ENCODE measurements at regions not wholly inside any gene's neighbourhood (a gene's known extent, or its start where the extent isn't known, plus 50 kb on each side); places are given as distances from the start of the nearest gene placed in this dataset.

DNA sequence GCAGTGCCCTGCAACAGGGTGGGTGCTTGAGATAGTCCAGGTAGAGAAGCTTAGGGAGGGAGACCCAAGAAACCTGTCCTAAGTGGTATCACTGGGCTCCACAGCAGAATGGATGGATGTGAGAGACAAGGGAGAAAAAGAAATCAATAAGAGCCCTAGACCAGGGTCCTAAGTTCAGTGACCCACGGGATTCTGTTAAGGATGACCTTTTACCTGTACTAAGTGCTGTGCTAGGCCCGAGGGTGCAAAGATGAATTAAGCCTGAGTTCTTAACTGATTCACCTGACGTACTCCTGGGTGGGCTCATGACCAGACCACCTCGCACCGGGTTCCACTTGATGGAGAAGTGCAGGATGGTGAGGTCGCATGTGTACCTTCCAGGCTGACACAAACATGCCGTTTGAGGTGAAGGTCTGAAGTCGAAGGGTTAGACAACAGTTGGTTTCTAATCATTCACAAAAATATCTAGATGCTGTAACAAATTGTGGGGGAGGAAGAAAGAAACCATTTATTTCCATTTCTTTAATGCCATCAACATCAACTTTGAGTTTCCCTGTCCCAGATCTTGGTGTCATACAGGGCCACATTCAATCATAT lies 166.5 kb downstream of the HERPUD2 start:
- intact Hi-C loops (cut with micrococcal nuclease): no loop called here
- Mint-ChIP-seq H3K27ac (no peak overlapping the region), H3K4me3 (no peak overlapping the region), H3K9me3 (no peaks in the 10 kb centered on the region), H3K4me1 (ENCODE audit: low read depth) (no peaks in the 10 kb centered on the region), H3K27me3 (ENCODE audit: insufficient read depth) (peaks cover 7% of the 10 kb centered on the region), H3K36me3 (ENCODE audit: low read depth) (no peaks in the 10 kb centered on the region)
- DNase-seq (ENCODE audit: low spot score): no peak

DNA sequence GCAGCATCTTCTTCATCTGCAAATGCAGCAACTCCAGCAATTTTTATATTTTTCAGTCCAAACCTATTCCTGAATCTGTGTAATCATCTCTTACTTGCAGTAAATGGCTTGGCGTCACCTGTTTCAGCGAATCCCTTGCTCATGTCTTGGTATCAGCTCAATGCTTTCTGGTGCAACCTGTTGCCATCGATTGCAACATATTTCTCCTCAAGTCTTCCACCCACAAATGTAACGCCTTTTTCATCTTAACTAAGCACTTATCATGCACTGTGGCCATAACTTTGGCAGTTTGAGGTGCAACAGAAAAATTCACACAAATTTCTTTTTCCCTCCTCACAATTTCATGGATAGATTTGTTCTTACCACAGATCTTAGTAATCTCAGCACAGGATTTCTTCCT lies 168.3 kb downstream of the HERPUD2 start:
- H3K27me3 Mint-ChIP-seq (ENCODE audit: insufficient read depth): peaks cover 7% of the 10 kb centered on the region
- intact Hi-C loops (cut with micrococcal nuclease): no loop called here
- H3K4me3 Mint-ChIP-seq: no peak overlapping the region
- no peaks in the 10 kb centered on the region for H3K36me3 Mint-ChIP-seq (ENCODE audit: low read depth)
- H3K4me1 Mint-ChIP-seq (ENCODE audit: low read depth): no peaks in the 10 kb centered on the region
- H3K27ac Mint-ChIP-seq: no peak overlapping the region
- DNase-seq (ENCODE audit: low spot score): no peak
- H3K9me3 Mint-ChIP-seq: no peaks in the 10 kb centered on the region

DNA sequence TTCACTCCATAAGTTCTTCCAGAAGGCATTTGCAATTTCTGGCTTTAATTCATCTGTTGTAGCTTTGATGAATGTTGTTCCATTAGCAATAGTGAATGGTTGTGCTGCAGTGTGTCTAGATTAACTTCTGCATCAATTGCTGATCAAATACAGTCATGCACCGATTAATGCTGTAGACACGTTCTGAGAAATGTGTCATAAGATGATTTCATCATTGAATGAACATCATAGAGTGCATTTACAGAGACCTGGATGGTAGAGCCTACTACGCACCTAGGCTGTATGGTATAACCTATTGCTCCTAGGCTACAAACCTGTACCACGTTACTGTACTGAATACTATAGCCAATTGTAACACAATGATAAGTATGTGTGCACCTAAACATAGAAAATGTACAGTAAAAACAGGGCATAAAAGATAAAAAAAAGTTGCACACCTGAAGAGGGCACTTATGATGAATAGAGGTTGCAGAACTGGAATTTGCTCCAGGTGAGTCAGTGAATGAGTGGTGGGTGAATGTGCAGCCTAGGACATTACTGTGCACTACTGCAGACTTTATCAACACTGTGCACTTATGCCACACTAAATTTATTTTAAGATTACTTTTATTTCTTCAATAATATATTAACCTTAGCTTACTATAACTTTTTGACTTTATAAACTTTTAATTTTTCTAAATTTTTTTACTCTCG lies 170.7 kb downstream of the HERPUD2 start:
- H3K4me3 Mint-ChIP-seq: no peak overlapping the region
- no peak overlapping the region for H3K27ac Mint-ChIP-seq
- H3K4me1 Mint-ChIP-seq (ENCODE audit: low read depth): no peaks in the 10 kb centered on the region
- H3K27me3 Mint-ChIP-seq (ENCODE audit: insufficient read depth): peaks cover 3% of the 10 kb centered on the region
- H3K36me3 Mint-ChIP-seq (ENCODE audit: low read depth): no peaks in the 10 kb centered on the region
- H3K9me3 Mint-ChIP-seq: no peaks in the 10 kb centered on the region
- intact Hi-C loops (cut with micrococcal nuclease): loop anchor here (5.0 kb wide), 2 partner anchors 98 to 332 kb away; no protein-coding TSS in a partner anchor
- no peak for DNase-seq (ENCODE audit: low spot score)

DNA sequence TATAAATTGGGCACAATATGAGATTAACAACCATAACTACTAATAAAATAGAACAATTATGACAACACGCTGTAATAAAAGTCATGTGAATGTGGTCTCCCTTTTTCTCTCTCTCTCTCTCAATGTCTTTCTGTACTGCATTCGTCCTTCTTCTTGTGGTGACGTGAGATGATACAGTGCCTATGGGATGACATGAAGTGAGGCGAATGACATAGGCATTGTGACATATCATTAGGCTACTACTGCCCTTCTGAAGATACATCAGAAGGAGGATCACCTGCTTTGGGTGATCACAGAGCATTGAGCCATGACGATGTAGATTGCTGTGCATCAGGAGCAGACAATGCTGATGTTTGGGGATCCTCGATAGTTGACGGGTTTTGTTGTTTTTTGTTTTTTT lies 171.6 kb downstream of the HERPUD2 start:
- no peaks in the 10 kb centered on the region for H3K36me3 Mint-ChIP-seq (ENCODE audit: low read depth)
- H3K4me1 Mint-ChIP-seq (ENCODE audit: low read depth): no peaks in the 10 kb centered on the region
- H3K27ac Mint-ChIP-seq: no peak overlapping the region
- intact Hi-C loops (cut with micrococcal nuclease): loop anchor here (5.0 kb wide), 2 partner anchors 99 to 331 kb away; no protein-coding TSS in a partner anchor
- peaks cover 7% of the 10 kb centered on the region for H3K27me3 Mint-ChIP-seq (ENCODE audit: insufficient read depth)
- DNase-seq (ENCODE audit: low spot score): no peak
- H3K9me3 Mint-ChIP-seq: no peaks in the 10 kb centered on the region
- no peak overlapping the region for H3K4me3 Mint-ChIP-seq

DNA sequence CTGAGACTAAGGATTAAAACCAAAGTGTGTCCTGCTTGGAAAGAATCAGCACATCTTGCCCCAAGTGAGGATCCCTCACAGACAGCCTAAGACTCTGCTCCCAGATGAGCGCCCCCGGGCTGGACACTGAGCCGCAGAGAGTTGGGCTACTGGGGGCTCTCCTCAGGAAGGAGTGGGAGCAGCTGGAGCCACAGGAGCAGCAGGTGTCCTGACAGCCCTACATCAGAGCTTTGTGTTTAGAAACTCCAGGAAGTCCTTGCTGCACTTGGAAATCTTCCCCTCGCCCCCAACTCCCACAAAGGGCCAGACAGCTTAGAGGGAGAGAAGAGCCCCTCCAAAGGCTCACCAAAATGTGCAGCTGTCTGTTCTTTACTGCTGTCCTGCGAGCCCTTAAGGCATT lies 172.2 kb downstream of the HERPUD2 start:
- Mint-ChIP-seq H3K27me3 (ENCODE audit: insufficient read depth) (peaks cover 13% of the 10 kb centered on the region), H3K9me3 (no peaks in the 10 kb centered on the region), H3K36me3 (ENCODE audit: low read depth) (no peaks in the 10 kb centered on the region), H3K4me3 (no peak overlapping the region), H3K27ac (no peak overlapping the region), H3K4me1 (ENCODE audit: low read depth) (no peaks in the 10 kb centered on the region)
- intact Hi-C loops (cut with micrococcal nuclease): loop anchor here (5.0 kb wide), 2 partner anchors 100 to 330 kb away; no protein-coding TSS in a partner anchor
- no peak for DNase-seq (ENCODE audit: low spot score)

DNA sequence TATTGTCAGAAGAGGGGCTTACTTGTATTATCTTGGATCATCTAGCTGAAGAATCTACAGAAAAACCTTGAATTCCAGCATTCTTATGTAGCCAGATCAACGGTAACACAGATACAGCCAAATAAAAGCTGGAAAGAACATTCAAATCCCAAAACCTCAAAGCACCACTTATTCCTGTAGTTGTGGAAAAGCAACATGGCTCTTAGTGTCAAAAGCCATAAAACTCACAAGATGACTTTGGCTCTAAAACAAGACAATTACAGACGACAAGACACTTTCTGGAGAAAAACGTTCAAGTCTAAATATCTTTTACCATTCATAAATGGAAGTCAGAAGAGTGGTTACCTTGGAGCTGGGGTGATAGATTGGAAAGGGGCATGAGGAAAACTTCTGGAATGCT lies 173.0 kb downstream of the HERPUD2 start:
- intact Hi-C loops (cut with micrococcal nuclease): loop anchor here (1.0 to 5.0 kb wide), 3 partner anchors 15 to 330 kb away; no protein-coding TSS in a partner anchor
- Mint-ChIP-seq H3K9me3 (no peaks in the 10 kb centered on the region), H3K4me1 (ENCODE audit: low read depth) (no peaks in the 10 kb centered on the region), H3K27ac (no peak overlapping the region), H3K36me3 (ENCODE audit: low read depth) (no peaks in the 10 kb centered on the region), H3K4me3 (no peak overlapping the region), H3K27me3 (ENCODE audit: insufficient read depth) (peaks cover 13% of the 10 kb centered on the region)
- no peak for DNase-seq (ENCODE audit: low spot score)

DNA sequence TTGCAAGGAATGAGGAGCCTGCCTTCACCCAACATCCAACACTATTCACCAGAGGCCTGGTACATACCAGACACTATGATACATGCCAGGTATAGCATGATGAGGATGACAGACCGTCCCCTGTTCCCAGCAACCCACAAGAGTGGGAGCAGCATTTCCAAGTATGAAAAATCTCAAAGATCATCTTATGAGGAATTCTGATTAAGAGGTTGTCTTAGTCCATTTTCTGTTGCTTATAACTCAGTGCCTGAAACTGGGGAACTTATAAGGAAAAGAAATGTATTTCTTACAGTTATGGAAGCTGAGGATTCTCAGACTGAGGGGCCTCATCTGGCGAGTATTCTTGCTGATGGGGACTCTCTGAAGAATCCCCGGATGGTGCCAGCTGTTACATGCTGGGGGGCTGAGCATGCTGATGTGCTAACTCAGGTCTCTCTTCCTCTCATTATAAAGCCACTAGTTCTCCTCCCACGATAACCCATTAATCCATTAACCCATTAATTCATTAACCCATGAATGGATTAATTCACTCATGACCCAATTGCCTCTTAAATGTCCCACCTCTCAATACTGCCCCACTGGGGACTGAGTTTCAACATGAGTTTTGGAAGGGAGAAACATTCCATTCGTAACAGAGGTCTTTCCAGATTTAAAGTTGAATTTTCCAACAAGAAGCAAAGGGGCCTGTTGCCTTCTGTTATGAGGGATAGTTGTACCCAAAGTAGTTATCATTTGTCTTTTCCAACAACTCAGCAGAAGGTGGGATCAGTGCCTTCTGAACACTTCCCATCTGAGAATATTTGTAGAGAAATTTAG lies 173.9 kb downstream of the HERPUD2 start:
- H3K36me3 Mint-ChIP-seq (ENCODE audit: low read depth): no peaks in the 10 kb centered on the region
- H3K9me3 Mint-ChIP-seq: no peaks in the 10 kb centered on the region
- H3K4me3 Mint-ChIP-seq: no peak overlapping the region
- H3K27ac Mint-ChIP-seq: no peak overlapping the region
- peaks cover 13% of the 10 kb centered on the region for H3K27me3 Mint-ChIP-seq (ENCODE audit: insufficient read depth)
- no peak for DNase-seq (ENCODE audit: low spot score)
- intact Hi-C loops (cut with micrococcal nuclease): loop anchor here (1.0 to 5.0 kb wide), 4 partner anchors 16 to 329 kb away; no protein-coding TSS in a partner anchor
- no peaks in the 10 kb centered on the region for H3K4me1 Mint-ChIP-seq (ENCODE audit: low read depth)

DNA sequence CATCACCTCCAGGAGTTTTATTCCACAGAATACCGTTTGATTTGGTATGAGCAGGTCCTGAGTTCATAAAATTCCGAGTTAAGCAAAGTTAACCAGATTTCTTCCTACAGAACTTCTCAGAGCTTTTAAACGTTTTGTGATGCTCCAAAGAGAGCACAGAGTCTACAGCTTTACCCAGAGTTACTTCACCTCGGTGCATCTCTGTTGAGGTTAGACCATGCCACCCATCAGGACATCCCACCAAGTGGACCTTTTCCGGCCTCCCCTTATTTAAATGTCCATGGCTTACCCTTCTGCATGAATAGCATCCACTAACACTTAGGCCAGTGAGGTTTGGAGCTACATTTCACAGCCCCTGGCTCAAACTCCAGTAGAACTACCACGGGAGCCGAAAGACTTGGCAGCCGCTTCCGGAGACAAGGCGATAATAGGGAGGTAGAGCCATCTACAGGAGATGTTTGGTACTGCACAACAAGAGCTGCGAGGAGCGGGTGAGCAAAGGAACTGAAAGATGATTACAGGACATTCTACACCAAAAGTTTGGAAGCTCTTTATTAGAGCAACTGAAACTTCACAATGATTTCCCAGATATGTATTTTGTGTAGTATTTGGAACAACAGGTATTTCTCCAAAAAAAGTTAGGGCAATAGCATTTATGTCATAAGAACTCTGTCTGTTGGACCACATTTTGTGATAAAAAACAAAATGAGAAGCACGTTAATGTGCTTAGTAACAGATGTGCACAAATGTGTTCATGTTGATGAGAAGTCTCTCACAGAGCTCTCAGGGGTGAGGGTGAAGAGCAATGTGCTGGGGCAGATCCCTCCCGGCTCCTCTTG lies 174.7 kb downstream of the HERPUD2 start:
- no peak overlapping the region for H3K27ac Mint-ChIP-seq
- H3K9me3 Mint-ChIP-seq: no peaks in the 10 kb centered on the region
- peaks cover 13% of the 10 kb centered on the region for H3K27me3 Mint-ChIP-seq (ENCODE audit: insufficient read depth)
- DNase-seq (ENCODE audit: low spot score): peak; percentile 47
- no peak overlapping the region for H3K4me3 Mint-ChIP-seq
- intact Hi-C loops (cut with micrococcal nuclease): loop anchor here (1.0 to 5.0 kb wide), 3 partner anchors 95 to 328 kb away; no protein-coding TSS in a partner anchor
- no peaks in the 10 kb centered on the region for H3K36me3 Mint-ChIP-seq (ENCODE audit: low read depth)
- no peaks in the 10 kb centered on the region for H3K4me1 Mint-ChIP-seq (ENCODE audit: low read depth)

DNA sequence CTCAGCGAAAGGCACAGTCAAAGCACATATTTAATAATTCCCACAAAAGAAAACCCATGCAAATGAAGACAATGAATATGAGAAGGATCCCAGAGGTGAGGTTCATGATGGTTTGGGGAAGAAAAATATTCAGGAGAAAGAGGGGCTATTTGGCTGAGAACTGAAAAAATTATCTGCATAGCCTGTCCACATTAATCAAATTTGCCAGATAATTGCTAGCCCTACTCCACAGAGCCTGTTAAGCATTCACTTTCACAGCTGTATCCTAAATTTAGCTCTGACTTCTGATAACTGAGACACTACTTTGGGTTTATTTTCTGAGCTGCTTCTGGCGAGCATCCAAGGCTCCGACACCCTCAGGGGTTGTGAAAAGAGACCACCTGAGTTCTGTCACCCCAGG lies 176.2 kb downstream of the HERPUD2 start:
- Mint-ChIP-seq H3K4me3 (no peak overlapping the region), H3K27ac (no peak overlapping the region), H3K27me3 (ENCODE audit: insufficient read depth) (peaks cover 13% of the 10 kb centered on the region), H3K4me1 (ENCODE audit: low read depth) (no peaks in the 10 kb centered on the region), H3K36me3 (ENCODE audit: low read depth) (no peaks in the 10 kb centered on the region), H3K9me3 (no peaks in the 10 kb centered on the region)
- intact Hi-C loops (cut with micrococcal nuclease): no loop called here
- DNase-seq (ENCODE audit: low spot score): no peak

DNA sequence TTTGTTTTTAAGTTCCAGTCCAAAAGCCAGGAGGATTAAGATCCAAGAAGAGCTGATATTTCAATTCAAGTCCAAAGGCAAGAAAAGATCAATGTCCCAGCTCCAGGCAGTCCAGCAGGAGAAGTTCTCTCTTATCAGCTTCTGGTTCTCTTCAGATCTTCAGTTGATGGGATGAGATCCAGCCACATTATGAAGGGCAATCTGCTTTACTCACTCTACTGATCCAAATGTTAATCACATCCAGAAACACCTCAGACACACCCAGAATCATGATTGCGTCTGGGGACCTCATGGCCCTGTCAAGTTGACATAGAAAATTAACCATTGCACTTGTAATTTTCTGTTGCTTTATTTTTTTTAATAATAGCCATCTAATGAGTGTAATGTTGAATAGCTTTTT lies 178.4 kb downstream of the HERPUD2 start:
- DNase-seq (ENCODE audit: low spot score): no peak
- intact Hi-C loops (cut with micrococcal nuclease): no loop called here
- Mint-ChIP-seq H3K4me3 (no peak overlapping the region), H3K27ac (no peak overlapping the region), H3K9me3 (no peaks in the 10 kb centered on the region), H3K4me1 (ENCODE audit: low read depth) (no peaks in the 10 kb centered on the region), H3K36me3 (ENCODE audit: low read depth) (no peaks in the 10 kb centered on the region), H3K27me3 (ENCODE audit: insufficient read depth) (peaks cover 19% of the 10 kb centered on the region)

DNA sequence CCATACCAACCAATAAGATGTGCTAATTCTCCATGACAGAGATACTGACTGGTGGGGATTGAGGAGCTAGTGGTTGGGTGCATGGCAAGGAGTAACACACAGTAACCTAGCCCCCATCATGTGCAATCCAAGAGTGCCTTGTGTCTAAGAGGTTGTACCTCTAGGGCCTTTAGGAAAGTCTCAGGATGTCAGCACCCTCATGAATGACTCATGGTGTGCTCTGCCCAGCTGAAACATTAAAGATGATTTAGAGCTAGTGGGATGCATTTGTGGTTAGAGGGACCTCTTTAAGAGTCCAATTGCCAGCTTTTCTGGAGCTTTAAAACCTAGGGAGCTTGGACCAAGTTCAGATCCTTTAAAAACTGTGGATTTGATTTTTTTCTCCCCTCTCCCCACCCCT lies 181.1 kb downstream of the HERPUD2 start:
- Mint-ChIP-seq H3K36me3 (ENCODE audit: low read depth) (no peaks in the 10 kb centered on the region), H3K27ac (no peak overlapping the region), H3K27me3 (ENCODE audit: insufficient read depth) (peaks cover 28% of the 10 kb centered on the region), H3K9me3 (no peaks in the 10 kb centered on the region), H3K4me3 (no peak overlapping the region), H3K4me1 (ENCODE audit: low read depth) (no peaks in the 10 kb centered on the region)
- intact Hi-C loops (cut with micrococcal nuclease): no loop called here
- DNase-seq (ENCODE audit: low spot score): no peak

DNA sequence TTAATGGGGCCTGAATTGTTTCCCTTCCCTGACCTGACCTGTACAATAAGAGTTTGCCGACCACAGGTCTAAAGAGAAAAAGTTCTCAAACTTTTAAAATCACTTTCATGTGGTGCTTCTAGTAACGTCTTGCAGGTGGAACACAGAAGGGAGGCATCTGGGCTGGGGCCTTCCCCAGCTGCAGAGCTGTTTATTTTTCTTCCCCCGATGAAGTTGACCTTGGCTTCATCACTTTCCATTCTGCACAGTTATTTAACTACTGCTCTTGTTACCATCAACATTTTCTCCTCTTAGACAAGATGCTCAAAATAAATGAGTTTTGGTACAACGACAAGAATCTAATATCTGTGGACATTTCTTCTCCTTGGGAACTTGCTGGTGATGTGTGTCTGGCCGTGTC lies 181.7 kb downstream of the HERPUD2 start:
- Mint-ChIP-seq H3K4me1 (ENCODE audit: low read depth) (no peaks in the 10 kb centered on the region), H3K9me3 (no peaks in the 10 kb centered on the region), H3K36me3 (ENCODE audit: low read depth) (no peaks in the 10 kb centered on the region), H3K4me3 (no peak overlapping the region), H3K27me3 (ENCODE audit: insufficient read depth) (peaks cover 23% of the 10 kb centered on the region), H3K27ac (no peak overlapping the region)
- intact Hi-C loops (cut with micrococcal nuclease): no loop called here
- no peak for DNase-seq (ENCODE audit: low spot score)
